Fibroblast of skin of scalp (primary cell): ENCODE measurements at regions not wholly inside any gene's neighbourhood (a gene's known extent, or its start where the extent isn't known, plus 50 kb on each side); places are given as distances from the start of the nearest gene placed in this dataset.
"Not testable (repeated sequence)": the region's sequence is repeated elsewhere in the genome, so short reads cannot be mapped to it uniquely, and the experiment has no call there.

Source experiments
- DNase-seq: peaks from one replicate; pipeline ENCODE4 v3.0.0-alpha.2; 2013

DNA sequence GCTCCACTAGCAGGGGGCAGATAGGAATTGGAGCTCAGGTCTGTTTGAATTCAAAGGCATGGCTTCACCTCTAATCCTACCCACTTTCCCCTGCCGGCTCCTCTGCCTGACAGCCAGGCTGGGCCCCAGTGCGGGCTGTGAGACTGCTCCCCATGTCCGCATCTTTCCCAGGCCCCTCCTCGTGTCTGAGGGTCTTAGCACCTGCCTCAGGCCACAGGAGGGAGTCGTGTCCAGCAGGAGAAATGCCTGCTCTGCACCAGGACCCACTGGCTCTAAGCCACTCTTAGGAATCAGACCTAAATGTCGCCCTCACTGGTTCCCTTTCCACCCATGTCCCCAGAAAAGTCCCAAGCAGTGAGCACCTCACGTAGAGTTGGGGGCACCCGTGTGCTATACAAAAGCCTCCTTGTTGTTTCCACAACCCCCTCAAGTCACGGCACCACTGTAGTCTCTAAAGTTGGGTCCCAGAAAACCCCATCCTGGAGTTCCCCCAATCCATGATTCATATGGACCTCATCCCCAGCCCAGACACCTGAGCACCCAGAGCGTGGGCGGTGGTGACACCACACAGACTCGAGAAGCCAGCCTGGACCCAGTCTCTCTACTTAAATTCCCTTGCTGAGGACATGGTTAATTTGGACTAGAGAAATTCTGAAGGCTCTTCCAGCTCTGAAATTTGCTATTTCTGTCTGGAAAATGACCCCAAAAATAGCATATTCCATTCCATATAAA, 466.4 kb upstream of the ZMIZ1 start:
- no peak for DNase-seq

DNA sequence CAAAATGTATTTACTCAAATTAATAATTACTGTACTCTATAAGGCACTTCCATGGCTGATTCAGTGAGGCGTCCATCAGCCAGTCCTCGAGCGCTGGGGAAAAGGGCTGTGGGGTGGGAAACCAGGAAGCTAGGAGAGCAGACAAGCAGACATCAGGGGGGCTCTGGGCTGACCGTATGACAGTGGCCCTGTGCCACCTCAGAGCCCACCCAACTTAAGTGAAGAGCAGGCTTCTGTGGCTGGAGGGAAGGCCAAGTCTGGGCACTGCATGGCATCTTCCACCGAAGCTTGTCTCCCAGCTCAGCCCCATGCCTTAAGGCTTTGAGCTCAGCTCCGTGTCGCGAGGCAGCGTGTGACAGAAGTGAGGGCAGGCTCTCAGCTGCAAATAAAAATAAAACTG, 464.5 kb upstream of the ZMIZ1 start:
- no peak for DNase-seq

DNA sequence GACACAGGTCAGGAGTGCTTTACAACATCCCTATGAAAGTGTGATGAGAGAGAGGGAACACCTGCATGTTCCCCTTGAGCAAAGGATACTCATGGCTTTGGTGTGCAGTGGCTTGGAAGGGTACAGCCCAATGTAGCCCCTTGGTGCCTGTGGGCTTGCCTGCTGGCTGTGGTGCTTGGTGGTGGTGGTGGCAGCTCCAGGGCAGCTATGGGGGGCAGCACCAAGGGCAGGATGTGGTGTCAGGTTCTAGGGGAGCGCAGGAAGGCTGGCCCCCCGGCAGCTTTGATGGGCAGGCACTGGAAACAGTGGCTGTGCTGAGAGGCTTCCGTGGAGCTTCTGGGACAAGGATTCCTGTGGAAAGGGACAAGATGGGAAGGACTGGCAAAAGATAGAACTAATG, 464.0 kb upstream of the ZMIZ1 start:
- no peak for DNase-seq

DNA sequence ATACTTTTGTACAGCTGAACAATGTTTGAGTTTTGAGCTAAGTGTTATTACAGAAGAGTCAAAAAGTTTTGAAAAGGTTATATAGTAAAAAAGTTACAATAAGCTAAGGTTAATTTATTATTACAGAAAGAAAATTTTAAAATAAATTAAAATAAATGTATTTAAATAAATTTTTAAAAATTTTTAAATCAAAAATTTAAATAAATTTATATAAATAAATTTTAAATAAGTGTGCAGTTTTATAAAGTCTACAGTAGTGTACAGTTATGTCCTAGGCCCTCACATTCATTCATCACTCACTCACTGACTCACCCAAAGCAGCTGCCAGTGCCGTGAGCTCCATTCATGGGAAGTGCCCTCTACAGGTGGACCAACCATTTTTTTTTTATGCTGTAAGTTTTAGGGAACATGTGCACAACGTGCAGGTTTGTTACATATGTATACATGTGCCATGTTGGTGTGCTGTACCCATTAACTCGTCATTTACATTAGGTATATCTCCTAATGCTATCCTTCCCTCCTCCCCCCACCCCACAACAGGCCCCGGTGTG, 462.9 kb upstream of the ZMIZ1 start:
- DNase-seq = peak; percentile 11

DNA sequence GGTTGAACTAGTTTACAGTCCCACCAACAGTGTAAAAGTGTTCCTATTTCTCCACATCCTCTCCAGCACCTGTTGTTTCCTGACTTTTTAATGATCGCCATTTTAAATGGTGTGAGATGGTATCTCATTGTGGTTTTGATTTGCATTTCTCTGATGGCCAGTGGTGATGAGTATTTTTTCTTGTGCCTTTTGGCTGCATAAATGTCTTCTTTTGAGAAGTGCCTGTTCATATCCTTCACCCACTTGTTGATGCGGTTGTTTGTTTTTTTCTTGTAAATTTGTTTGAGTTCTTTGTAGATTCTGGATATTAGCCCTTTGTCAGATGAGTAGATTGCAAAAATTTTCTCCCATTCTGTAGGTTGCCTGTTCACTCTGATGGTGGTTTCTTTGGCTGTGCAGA, 462.0 kb upstream of the ZMIZ1 start:
- DNase-seq = not testable (repeated sequence)

DNA sequence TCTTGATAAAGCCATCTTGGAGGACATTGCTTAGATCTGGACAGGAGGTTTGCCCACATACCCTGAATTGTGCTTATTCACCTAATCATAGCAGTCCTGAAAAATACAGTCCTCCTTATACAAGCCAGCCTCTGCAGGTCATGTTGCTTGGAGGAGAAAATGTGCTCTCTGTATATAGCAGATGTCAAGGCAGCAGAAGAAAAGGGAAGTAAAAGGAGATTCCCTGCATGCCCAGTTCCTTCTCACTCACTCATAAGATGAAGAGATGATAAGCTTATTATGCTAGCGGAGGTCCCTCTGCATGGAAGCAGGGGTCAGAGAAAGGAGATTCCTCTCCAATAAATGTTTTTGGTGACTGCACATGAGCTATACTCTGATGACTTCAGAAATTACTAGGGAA, 458.8 kb upstream of the ZMIZ1 start:
- no peak for DNase-seq

DNA sequence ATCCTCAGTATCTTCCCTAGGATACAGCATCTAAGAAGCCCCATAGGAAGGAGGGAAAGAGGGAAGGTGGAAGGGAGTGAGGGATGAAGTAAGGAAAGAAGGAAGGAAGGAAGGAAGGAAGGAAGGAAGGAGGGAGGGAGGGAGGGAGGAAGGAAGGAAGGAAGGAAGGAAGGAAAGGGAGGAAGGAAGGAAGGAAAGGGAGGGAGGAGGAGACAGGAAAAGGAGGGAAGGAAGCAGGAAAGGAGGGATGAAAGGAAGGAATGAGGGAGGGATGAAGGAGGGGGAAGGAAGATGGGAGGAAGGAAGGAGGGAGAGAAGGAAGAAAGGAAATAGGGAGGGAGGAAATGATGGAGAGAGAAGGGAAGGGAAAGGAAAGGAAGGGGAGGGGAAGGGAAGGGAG, 455.6 kb upstream of the ZMIZ1 start:
- DNase-seq = no peak

DNA sequence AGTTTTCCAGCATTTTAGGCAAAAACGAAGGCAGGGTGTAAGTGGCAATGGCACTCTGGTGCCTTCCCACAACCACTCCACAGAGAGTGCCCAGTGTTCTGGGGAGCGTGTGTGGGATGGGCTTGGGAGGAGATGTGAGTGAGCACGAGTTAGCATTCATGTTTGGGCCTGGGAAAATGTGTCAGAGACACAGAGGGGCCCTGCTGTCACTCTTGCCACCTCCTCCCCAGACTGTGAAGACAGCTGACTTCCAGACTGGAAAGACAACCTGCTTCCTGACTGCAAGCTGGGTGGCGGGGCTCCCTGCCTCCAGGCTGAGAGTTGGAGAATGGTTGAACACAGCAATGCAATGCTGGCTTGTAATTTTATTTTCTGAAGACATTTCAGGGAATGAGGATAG, 454.5 kb upstream of the ZMIZ1 start:
- no peak for DNase-seq

DNA sequence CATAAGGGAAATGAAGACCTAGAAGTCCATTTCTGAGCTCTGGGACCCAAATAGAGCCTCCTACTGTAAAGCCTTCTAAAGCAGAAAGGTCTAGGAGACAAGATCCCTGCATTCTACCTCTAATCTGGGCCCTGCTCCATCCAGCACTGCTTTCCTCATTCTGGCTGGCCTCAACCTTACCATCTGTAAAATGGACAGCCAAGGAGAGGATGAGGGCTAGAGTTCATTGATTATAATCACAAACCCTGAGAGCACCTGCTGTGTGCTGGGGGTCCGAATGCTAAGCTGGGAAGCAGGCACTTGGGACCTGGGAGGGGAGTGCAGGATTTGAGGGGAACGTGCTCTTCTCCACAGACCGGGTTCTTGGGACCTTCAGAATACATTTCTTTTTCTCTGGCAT, 454.0 kb upstream of the ZMIZ1 start:
- DNase-seq = no peak

DNA sequence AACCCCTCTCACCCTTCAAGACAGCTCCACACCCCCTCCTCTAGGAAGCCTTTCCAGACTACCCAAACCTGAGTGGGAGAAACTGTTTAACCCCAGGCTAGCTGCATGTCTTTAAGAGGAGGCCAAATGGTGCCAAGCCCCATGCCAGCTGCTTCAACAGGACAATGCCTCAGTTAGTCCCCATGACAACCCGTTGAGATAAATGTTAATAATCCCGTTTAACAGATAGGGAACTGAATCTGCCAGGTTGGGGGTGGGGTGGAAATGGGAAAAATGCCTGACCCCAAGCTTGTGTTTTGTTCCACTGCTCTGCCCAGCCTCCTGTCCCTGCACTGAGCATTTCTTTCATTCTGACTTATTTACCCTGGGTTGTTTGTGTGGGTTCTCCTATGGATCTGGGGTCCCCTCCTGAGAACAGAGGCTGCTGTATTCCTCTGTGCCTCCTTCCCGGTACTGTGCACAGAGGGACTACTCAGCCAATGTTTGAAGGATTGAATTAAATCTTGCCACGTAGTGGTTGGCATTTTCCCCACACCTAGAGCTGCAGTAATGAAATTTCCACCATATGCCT, 452.6 kb upstream of the ZMIZ1 start:
- DNase-seq = no peak

DNA sequence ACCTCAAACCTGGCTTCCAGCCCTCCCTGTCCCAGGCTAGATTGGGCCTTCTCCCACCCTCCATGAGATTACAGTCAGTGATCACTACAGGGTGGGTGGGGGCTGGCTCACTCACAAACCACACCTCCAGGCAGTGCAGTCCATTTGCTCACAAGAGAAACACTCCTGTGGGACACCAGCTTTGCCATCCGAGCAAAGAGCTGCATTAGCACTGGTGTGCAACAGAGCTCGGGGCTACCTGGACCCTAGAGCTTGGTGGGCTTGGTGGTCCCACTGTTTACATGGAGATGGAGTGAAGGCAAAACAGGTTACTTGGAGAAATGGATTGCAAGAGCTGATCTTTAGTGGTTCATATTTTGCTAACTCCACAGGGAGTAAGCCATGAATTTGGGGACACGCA, 451.7 kb upstream of the ZMIZ1 start:
- DNase-seq = no peak

DNA sequence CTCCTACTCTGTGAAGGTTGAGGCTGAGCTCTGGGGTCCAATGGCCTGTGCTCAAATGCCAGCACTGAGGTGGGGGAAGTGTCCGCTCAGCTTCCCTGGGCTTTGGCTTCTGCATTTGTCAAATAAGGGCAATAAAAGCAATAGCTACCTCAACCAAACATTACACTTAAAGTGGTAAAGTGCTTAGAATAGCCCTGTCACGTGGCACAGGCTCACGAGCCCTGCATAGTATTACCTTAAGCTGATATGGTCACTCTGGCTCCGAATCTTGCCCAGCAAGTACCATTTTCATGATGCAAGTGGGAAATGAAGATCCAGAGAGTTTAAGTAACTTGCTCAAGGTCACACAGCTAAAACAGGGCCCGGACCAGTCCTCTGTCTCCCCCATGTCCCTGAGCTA, 451.1 kb upstream of the ZMIZ1 start:
- no peak for DNase-seq

DNA sequence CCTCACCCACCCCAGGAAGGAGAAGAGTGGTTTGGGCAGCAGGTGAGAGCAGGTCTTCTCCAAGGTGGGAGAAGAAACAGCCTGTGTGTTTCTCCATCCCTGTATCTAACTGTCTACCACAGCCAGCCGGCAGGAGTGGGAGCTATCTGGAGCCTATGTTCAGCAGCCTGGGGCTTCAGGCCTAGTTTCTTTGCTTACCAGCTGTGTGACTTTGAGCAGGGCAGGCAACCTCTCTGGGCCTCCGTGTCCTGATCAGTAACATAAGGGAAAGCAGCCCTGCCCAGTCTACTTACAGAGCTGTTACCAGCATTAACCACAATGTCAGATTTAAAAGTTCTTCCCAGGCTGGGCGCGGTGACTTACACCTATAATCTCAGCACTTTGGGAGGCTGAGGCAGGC, 450.7 kb upstream of the ZMIZ1 start:
- DNase-seq = no peak

DNA sequence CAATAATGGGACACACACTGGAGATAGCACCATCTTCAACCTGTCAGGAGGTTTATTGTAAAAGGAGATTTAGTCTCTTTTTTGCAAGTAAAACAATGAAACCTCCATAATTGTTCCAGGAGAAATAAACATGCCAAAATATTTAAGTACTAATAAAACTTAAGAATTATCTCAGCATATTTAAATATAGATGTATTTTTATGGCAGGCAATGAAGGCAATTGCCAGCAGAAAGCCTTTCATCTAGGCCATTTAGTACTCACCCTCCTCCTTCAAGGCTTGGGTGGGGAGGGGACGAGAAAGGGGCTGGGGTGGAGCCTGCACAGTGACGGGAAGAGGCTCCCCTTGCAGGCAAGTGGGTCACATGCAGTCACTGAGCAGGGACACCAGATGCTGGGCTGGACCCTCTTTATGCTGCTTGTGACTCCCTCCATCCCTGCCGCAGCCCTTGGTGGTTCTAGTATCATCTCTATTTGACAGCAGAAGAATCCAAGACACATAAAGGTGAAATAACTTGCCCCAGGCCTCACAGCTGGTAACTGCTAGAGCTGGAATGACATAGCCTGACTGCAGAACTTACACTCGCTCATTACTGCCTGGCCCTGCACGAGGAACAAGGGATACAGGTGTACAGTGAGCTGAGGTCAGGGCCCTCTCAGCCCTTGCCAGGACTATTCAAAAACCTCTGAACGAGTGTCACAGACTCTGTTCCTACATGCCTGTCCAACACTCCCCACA, 449.5 kb upstream of the ZMIZ1 start:
- DNase-seq = no peak

DNA sequence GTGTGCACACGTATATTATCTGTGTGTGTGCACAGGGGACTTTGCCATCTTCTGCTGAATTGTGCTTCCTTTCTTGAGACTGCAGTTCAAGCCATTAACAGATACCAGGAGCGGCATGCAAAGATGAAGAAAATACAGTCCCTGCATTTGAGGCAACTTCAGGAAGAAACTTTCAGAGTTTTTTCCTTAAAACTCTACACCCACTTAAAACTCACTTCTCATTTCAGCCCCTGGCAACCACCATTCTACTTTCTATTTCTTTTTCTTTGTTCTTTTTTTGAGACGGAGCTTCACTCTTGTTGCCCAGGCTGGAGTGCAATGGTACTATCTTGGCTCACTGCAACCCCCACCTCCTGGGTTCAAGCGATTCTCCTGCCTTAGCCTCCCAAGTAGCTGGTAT, 448.9 kb upstream of the ZMIZ1 start:
- no peak for DNase-seq

DNA sequence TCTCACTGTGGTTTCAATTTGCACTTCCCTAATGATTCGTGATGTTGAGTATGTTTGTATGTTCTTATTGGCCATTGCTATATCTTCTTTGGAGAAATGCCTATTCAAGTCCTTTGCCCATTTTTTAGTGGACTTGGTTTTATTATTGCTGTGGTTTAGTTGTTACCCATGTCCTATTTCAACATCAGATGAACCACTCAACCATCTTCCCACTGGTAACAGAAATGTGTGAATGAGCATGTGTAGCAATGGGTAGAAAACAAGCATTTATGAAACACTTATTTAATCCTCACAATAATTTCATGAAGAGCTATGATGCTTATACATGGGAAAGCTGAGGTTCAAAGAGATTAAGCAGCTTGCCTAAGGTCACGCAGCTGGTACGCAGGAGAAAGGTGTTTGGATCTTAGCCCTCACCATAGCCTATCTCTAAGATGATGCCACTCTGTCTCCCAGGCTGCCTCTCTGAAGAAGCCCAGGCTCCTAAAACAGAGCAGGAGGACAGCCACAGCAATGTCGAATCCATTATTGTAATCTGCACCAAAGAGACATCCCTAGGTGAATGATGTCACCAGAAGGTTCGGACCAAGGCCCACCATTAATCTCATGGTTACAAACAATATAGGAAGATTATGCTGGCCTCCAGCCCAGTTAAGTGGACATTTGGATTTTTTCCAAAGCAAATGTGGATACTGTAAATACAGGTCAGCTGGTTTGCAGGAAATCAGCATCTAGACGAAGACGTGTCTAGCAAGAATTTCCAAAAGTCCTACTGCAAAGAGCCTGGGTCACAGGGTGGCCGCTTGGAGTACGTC, 447.6 kb upstream of the ZMIZ1 start:
- DNase-seq = no peak

DNA sequence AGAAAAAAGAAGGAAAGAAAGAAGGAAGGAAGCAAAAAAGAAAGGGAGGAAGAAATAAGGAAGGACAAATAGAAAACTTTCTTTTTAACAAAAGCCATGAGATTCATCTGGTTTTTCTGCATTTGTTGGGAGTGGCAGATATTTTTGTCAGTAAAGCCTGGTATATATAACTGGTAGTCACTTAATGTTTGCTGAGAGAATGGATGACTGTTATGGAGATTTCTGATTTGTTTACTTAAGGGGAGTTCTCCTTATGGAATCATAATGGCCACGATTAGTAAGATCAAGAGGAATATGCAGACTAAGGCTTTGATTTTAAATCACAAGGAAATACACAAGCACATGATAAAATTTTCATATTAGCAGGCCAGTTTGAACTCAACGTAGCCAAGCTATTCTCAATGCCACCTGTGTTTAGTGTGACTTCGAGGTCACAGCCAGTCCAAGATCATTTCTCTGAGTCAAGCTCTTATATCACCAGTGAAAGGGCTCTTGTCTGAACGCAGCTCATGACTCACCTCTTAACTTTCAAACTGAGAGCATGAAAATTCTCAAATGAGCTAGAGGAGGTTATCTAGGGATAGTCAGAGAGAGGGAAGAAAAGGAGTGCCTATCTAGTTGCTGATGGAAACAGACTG, 445.1 kb upstream of the ZMIZ1 start:
- peak; percentile 56 for DNase-seq

DNA sequence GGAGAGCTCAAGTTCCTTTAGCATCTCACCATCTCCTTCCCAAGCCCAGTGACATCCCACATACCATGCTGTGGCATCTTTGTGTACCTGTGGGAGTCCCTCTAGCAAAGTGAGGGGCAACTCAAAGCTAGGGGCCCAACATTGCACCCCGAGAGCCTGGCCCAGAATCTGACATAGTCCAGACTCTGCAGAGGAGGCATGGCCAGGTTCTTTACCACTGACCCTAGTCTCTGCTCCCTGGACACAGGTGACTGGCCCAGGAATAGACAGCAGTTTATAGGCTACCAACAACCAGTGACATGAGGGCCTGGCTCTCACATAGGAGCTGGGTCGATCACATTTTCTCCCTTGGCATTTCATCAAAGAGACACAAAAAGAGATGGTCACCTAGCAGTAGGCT, 444.0 kb upstream of the ZMIZ1 start:
- DNase-seq = no peak

DNA sequence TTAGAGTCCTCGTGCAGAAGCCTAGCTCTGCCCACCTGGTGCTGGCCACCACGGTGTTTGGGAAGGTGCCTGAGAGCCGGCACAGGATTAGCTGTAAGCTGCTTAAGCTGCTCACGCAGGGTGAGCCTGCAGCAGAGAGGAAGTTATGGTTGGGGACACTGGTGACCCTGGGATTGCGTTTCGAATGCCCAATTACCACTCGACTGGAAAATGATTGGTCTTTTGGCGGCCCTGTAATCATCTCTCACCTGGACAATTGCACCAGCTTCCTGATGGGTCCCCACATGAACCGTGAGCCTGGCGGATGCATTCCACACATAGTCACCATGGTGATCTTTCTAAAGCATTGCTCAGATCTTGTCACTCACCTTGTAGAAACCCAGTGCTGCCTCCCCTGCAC, 442.3 kb upstream of the ZMIZ1 start:
- no peak for DNase-seq

DNA sequence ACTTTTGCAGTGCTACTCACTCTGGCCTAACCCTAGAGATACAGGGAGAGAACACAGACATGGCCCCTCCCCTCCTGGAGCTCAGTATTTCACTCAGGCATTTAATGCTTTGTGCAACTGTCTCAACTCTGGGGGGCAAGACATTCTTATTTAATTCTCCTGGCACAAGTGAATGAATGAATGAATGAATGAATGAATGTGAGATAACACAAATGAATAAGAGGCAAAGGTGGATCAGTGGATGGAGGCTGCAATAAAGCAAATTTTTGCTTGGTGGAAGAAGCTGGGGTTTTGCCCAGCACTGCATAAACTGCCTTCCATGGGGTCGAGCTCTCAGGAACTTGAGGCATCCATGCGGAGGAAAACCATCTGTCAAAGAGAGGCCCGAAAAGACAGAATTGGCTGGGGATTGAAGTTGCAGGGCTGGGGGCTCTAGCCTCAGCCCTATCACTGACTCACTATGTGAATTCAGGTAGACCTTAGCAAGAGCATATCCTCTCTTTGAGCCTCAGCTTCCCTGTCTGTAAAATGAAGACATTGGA, 441.4 kb upstream of the ZMIZ1 start:
- DNase-seq = no peak

DNA sequence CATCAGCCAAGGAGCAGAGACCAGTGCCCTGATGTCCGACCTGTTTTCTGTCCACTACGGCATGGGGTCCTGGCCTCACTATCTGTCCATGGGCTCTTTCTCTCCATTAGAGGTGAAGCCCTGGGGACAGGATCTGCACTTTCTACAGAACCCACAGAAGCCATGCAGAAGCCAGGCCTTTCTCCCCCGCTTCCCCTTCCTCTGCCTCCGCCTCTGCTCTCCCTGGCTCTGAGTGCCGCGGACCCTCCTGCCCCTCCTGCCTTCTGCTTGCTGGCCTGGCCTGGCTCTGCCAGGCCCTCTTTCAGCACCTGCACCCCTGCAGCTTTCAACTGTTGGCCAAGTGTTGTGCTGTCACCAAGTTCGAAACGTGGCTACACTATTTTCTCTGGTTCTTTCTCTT, 439.8 kb upstream of the ZMIZ1 start:
- no peak for DNase-seq

DNA sequence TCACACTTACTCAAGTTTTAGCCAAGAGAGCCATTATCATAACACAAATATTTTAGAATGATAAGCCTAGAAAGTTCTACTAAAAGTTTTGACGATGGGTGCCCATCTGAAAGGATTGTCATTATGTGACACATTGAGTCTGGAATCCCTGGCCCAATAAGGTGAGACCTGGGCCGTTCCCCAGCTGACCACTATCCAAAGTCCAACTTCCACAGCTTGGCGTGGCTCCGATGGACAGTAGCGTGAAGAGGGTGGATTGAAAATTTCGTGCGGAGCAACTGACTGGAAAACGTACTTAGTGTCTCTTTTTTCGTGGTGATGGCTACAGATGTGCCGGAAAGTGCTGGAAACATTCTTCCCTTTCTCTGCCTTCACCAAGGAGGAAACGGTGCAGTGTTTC, 439.0 kb upstream of the ZMIZ1 start:
- no peak for DNase-seq
